ENCODE measurements at regions not wholly inside any gene's neighbourhood (a gene's known extent, or its start where the extent isn't known, plus 50 kb on each side); places are given as distances from the start of the nearest gene placed in this dataset.

DNA sequence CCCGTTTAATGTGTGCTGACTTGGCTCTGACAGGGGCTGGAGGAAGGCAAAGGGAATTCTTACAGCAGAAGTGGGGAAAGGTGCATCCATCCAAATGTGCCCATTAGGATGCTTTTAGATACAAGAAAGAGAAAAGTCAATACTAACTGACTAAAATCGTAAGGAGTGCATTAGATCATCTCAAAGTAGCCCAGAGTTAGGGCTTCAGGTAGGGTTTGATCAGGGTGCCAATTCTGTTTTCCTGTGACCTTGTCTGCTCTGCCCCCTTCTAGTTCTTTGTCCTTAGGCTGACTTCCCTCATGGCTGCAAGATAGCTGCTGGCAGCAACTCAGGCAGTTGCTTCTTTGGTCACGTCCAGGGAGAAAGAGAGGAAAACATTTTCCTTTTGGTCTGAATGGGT, 240.8 kb downstream of the CDC5L start:
- no peaks in the 10 kb centered on the region for H3K27me3 ChIP-seq
- peaks cover 4% of the 10 kb centered on the region for H3K4me1 ChIP-seq
- TF ChIP-seq, protein P1, sequence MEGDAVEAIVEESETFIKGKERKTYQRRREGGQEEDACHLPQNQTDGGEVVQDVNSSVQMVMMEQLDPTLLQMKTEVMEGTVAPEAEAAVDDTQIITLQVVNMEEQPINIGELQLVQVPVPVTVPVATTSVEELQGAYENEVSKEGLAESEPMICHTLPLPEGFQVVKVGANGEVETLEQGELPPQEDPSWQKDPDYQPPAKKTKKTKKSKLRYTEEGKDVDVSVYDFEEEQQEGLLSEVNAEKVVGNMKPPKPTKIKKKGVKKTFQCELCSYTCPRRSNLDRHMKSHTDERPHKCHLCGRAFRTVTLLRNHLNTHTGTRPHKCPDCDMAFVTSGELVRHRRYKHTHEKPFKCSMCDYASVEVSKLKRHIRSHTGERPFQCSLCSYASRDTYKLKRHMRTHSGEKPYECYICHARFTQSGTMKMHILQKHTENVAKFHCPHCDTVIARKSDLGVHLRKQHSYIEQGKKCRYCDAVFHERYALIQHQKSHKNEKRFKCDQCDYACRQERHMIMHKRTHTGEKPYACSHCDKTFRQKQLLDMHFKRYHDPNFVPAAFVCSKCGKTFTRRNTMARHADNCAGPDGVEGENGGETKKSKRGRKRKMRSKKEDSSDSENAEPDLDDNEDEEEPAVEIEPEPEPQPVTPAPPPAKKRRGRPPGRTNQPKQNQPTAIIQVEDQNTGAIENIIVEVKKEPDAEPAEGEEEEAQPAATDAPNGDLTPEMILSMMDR (IDR thresholded peaks at IDR 0.05), result no peak
- no peak overlapping the region for H3K9ac ChIP-seq (ENCODE audit: low read depth in 2 of 2, low read length in 2 of 2)
- H3K27ac ChIP-seq, result no peak overlapping the region
- intact Hi-C loops (cut with DNase I), result no loop called here
- no peak overlapping the region for H3K4me3 ChIP-seq
- no peak for DNase-seq
- H3K9me3 ChIP-seq, result no peaks in the 10 kb centered on the region
- H3K36me3 ChIP-seq, result no peaks in the 10 kb centered on the region

- Histone ChIP-seq H3K27me3 (no peaks in the 10 kb centered on the region), H3K4me1 (peaks cover 4% of the 10 kb centered on the region), H3K36me3 (no peaks in the 10 kb centered on the region), H3K9me3 (no peaks in the 10 kb centered on the region), H3K27ac (no peak overlapping the region), H3K4me3 (no peak overlapping the region), H3K9ac (ENCODE audit: low read depth in 2 of 2, low read length in 2 of 2) (no peak overlapping the region)
- no peak for DNase-seq
- intact Hi-C loops (cut with DNase I), result no loop called here
- TF ChIP-seq, protein P1 (IDR thresholded peaks at IDR 0.05), result no peak
Measured at GRCh38 chr6:44629636-44630035, 242.1 kb downstream of the CDC5L start.

DNA sequence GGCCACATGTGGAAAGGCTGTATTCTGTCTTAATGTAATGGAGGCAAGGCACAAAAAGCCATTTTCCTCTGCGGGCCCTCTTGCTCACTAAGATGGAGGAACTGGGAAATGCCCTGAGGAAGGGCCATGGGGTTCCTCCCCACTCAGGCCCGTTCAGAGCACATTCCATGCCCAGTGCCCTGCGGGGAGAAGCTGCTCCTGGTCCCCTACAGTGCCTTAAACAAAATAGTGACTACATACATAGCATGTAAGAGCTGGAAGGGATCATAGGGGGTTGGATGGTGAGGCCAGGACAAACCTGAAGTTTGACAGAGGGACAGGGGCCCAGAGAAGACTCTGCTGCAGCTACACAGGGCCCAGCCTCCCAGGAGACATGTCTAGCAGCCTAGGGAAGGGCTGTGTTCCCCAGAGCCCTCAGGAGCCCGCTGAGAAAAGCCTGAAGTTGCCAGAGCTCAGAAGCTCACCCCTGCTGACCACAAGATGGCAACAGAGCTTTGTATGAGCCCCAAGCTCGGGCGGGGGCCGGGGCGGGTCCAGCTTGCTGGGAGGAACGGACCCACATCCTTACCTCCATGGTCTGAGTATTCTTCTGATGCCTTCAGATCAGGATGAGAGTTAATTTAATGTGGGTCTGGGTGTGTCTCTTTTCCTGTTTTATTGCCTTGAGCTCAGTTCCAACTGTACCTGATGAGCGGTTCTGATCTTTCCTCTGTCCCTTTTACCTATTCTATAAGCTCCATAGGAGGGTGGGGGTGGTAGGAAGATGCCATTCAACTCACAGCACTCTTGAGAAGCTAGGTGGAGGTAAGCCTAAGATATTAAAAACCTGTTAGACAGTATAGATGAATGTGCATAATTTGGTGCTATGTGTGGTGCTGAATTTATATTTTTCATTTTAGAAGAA, 242.9 kb downstream of the CDC5L start:
- H3K9me3 ChIP-seq, result no peaks in the 10 kb centered on the region
- no peak overlapping the region for H3K27ac ChIP-seq
- H3K27me3 ChIP-seq, result no peaks in the 10 kb centered on the region
- peaks cover 4% of the 10 kb centered on the region for H3K4me1 ChIP-seq
- H3K9ac ChIP-seq (ENCODE audit: low read depth in 2 of 2, low read length in 2 of 2), result peak overlapping the region in 1 of 2 donors; percentile 7
- no peaks in the 10 kb centered on the region for H3K36me3 ChIP-seq
- TF ChIP-seq, protein P1 (IDR thresholded peaks at IDR 0.05), result no peak
- intact Hi-C loops (cut with DNase I), result no loop called here
- DNase-seq, result no peak
- no peak overlapping the region for H3K4me3 ChIP-seq

- H3K36me3 ChIP-seq, result no peaks in the 10 kb centered on the region
- H3K27me3 ChIP-seq, result no peaks in the 10 kb centered on the region
- no peaks in the 10 kb centered on the region for H3K4me1 ChIP-seq
- no peak overlapping the region for H3K9ac ChIP-seq (ENCODE audit: low read depth in 2 of 2, low read length in 2 of 2)
- intact Hi-C loops (cut with DNase I), result no loop called here
- H3K4me3 ChIP-seq, result no peak overlapping the region
- no peak overlapping the region for H3K27ac ChIP-seq
- TF ChIP-seq, protein P1 (IDR thresholded peaks at IDR 0.05), result no peak
- H3K9me3 ChIP-seq, result no peaks in the 10 kb centered on the region
- no peak for DNase-seq
Measured at GRCh38 chr6:44631968-44632367, 244.5 kb downstream of the CDC5L start.

DNA sequence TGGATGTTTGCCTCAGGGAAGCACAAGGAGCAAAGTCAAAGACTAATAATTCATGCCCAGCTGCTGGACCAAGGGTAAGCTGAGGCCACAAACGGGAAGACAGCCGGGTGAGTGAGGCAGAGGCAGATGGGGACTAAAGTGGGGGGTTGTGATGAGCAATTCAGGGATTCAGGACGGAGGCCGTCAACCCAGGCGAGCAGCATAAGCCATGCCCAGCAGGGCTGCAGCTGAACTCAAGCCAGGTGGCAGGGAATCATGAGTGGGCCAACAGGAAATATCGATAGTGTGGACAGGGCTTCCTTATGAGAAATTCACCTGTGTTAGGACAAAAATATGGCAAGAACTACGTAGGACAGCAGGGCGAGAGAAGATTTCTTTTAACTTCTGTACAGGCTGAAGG, 246.8 kb downstream of the CDC5L start:
- TF ChIP-seq, protein P1 (IDR thresholded peaks at IDR 0.05), result no peak
- intact Hi-C loops (cut with DNase I), result no loop called here
- Histone ChIP-seq H3K27me3 (no peaks in the 10 kb centered on the region), H3K4me1 (no peaks in the 10 kb centered on the region), H3K9me3 (no peaks in the 10 kb centered on the region), H3K27ac (no peak overlapping the region), H3K9ac (ENCODE audit: low read depth in 2 of 2, low read length in 2 of 2) (no peak overlapping the region), H3K4me3 (no peak overlapping the region), H3K36me3 (no peaks in the 10 kb centered on the region)
- DNase-seq, result no peak

All from colonic mucosa (tissue), 4 donors.